ENCODE measurements at regions not wholly inside any gene's neighbourhood (a gene's known extent, or its start where the extent isn't known, plus 50 kb on each side); places are given as distances from the start of the nearest gene placed in this dataset.

- DNase-seq: no peak
Measured at GRCh38 chr2:96438589-96438988, 66.6 kb downstream of the NEURL3 start.

DNA sequence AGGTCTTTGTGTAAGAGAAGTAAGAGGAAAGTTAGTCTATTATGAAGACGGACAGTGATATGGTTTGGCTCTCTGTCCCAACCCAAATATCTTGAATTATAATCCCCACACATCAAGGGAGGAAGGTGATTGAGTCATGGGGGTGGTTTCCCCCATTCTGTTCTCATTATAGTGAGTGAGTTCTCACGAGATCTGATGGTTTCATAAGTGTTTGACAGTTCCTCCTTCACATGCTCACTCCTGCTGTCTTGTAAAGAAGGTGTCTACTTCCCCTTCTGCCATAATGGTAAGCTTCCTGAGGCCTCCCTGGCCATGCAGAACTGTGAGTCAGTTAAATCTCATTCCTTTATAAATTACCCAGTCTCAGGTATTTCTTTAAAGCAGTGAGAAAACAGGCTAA is 67.6 kb downstream of the NEURL3 start:
- DNase-seq: no peak

DNA sequence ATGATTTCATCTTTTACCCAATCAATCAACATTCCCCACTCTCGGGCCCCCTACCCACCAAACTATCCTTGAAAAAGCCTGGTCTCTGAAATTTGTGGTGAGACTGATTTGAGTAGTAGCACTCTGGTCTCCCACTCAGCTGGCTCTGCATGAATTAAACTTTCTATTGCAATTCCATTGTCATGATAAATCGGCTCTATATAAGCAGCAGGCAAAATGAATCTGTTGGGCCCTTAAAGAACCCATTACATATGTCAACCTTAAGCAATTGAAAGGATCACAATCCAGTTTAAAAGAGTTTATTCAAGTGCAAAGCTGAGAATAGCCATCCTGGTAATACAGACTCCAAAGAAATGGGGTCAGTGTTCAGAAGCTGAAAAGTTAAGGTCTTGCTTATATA is 68.2 kb downstream of the NEURL3 start:
- no peak for DNase-seq

DNA sequence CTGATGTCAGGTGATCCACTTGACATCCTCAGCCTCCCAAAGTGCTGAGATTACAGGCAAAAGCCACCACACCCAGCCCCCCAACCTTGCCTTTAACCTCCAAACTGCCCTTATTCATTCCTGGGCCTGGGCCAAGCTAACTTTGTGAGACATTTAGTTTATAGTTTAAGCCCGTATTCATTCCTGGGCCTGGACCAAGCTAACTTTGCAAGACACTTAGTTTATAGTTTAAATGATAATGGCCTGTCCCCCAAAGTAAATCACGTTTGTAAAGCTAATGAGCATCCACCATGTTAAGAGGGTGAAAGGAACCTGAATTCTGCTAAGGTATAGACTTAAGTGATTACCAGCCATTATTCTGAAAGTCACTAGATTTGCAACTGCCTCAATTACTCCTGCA is 68.7 kb downstream of the NEURL3 start:
- DNase-seq: no peak

- no peak for DNase-seq
Measured at GRCh38 chr2:96431319-96431718, 73.8 kb downstream of the NEURL3 start.

DNA sequence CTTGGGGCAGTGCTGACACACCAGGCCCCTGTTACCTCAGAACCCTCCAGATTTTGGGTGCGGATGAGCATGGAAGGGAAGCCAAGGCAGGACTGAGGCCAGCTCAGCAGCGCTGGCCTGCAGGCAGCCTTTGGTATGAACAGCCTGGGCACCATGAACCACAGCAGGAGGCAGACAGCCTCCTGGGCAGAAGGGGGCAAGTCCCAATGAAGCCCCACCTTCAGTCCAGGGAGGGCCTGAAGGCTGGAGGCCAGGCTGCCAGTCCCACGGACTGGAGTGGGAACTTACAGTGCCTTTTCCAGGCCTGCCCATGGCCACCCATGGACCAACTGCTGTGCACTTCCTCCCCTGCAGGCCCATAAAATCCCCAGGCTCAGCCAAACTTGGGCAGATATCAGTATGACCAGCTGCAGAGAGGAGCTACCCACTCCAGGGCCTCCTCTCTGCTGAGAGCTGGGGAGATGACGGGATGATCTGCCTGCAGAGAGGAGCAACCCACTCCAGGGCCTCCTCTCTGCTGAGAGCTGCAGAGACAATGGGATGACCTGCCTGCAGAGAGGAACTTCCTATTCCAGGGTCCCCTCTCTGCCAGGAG is 74.7 kb downstream of the NEURL3 start:
- DNase-seq: no peak

DNA sequence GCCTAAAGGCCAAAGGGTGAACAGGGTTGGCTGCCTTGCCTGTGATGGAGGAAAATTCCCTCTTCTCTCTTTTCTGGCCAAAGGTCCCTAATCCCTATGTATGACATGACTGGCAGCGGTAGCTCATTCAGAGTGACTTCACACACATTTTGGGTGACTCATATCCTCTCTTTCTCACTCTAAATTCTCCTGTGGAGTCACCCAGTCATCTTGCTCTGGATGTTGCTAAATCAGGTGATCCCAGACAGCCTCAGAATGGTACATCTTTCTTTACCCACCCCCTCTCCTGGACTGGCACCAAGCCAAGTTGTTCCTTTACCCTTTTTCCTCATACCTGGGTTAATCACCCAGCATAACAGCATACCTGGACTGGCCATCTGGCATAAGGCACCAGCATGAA is 77.2 kb downstream of the NEURL3 start:
- DNase-seq: peak in 1 of 5 donors; percentile 52

GRCh38 chr2:96427169-96427568 is 78.0 kb downstream of the NEURL3 start:
- no peak for DNase-seq

- DNase-seq: no peak
Measured at GRCh38 chr2:96423828-96424227, 81.3 kb downstream of the NEURL3 start.

All from T-helper 1 cell (primary cell).